HG02763 (cell line): ENCODE measurements at regions not wholly inside any gene's neighbourhood (a gene's known extent, or its start where the extent isn't known, plus 50 kb on each side); places are given as distances from the start of the nearest gene placed in this dataset.
"Not testable (repeated sequence)": the region's sequence is repeated elsewhere in the genome, so short reads cannot be mapped to it uniquely, and the experiment has no call there.

Source experiments
- ATAC-seq: cut with Tn5 transposase; IDR thresholded peaks from one replicate; pipeline ENCODE4 v1.9.1; 2021; ENCODE audit warnings: mild to moderate bottlenecking, moderate library complexity; ENCODE audit not compliant: unreplicated experiment

DNA sequence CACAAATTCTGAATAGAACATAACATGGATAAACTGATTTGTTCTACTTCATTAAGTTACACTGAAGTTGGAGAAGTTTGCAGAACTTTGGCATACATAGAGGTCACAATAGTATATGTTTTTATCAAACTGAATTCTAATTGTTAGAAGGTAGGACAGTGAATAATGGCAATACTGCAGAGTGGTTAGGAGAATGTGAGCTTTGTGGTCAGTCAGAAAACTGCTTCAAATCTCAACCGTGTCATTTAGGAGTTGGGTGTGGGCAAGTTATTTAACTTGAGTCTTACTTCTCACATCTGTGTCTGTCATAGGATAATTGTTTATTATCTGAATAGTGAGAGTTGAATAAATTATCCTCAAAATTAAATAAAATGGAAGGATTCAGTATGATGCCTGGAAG, 374.6 kb upstream of the SYT1 start:
- ATAC-seq: no peak

DNA sequence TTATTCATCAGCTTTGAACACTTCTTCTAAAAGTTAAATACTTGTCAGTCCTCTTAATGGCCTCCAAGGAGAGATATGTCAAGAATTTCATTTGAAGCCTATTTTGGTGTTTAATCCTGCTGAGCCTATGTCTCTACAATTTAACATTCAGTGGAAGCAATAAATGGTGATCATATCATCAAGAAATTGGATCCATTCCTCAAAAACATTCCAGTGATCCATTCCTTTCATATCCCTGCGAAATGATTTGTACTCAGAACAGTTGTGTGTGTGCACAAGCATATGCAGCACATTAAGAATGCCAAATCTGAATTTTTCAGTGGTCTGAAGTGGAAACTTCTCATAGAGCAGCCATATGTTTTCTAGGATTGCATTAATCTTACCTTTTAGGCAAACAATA, 373.7 kb upstream of the SYT1 start:
- ATAC-seq: no peak

DNA sequence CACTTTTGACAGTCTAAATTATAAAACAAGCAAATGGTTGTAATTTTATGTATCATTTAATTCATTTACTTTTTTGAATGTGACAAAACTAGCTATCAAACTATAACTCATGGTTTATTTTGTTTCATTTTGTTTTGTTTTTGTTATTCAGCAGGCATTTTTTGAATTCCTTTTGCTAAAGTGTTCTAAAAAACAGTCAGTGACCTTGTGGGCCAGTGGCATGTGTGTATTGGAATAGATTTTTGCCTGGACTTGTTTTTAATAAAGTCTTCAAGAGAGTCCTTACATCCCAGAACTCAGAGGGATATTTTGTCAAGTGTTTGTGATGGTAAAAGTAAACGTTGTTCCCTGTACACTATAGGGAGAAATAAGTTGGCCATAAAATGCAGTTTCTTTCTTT, 369.7 kb upstream of the SYT1 start:
- ATAC-seq: no peak

DNA sequence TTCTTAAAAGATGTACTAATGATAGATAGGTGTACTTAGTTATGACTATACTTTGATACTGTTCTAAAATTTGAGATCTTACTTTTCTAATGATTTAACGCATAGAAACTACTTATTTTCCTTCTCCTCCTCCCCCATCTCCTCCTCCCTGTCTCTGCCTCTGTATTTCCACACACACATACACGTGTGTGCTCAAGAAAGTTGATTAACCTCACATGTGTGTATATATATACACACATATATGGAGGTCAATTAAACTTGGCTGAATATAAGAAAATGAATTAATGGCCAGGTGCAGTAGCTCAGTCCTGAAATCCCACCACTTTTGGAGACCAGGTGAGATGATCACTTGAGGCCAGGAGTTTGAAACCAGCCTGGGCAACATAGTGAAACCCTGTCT, 362.7 kb upstream of the SYT1 start:
- no peak for ATAC-seq

DNA sequence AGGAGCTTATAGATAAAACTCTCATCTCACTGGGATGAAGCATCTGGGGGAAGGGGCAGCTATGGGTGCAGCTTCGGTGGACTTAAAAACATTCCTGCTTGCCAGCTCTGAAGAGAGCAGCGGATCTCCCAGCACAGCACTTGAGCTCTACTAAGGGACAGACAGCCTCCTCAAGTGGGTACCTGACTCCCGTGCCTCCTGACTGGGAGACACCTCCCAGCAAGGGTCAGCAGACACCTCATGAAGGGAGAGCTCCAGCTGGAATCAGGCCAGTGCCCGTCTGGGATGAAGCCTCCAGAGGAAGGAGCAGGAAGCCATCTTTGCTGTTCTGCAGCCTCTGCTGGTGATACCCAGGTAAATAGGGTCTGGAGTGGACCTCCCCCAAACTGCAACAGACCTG, 345.2 kb upstream of the SYT1 start:
- no peak for ATAC-seq

DNA sequence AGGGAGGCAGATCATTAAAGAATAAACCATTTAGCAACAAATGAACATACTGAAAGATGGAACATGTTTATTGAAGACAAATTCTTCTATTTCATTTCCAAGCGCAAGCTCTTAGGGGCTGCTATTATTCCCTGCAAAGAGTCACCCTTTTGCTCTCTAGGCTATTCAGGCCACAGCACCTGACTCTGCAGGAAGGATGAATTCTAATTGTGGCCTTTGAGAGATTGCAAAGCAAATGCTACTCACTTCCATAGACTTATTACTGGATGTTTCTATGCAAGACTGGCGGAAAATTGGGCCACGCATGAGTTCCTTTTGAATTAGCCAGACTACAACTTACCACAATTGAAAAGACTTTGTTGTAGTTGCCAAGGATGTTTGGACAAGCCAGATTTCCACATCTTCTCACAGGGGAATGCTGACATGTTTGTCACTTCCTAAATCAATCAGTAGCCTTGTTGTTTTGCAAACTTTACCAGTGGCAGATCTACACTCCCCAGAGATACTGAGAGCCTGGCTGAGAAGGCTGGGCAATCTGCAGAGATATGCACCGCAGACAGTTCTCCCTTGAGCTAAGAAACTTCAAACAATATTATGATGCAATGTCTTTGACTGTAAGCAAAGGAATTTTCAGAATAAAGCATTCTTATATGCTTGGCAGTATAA, 334.3 kb upstream of the SYT1 start:
- no peak for ATAC-seq

DNA sequence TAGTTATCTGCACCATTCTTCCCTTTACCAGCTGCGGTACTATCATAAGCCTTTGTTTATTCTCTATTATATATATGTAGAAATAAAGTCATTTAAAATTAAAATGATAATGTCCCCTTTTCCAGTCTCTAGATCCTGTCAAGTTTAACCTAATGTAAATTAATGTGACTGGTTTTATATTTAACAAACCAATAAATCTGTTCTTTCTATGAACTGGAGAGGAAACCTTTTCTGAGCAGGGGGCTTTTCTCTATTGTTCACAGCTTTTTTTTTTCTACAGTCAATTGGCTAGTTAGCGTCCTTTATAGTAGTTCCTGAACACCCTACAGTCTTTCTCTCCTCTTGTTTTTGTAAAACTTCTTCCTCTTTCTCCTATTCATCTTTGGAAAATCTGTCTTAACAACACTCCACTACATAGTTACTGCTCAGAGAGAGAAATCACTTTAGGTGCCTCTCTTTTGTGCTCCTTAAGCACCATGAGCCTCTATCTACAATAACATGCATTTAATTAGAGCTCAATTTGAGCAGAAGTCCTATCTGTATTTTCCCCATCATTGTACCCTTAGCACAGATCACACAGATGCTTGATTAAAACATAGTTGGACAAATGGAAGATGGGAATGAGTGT, 332.6 kb upstream of the SYT1 start:
- no peak for ATAC-seq

DNA sequence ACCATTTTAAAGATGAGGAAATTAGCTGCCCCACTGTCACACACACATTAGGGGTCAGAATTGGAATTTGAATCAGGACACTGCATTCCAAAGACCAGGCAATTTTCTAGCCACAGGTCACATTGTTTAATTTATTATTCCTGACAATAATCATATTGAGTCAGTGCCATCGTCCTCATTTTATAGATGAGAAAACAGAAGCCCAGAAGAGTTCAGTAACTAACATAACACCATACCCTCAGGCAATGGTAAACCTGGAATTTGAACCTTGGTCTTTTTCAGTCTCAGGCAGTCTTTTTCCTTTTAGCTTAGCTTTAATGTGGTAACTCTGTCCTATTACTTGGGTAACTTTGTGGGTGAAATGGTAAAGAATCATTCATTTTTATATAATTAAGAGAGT, 330.3 kb upstream of the SYT1 start:
- no peak for ATAC-seq

DNA sequence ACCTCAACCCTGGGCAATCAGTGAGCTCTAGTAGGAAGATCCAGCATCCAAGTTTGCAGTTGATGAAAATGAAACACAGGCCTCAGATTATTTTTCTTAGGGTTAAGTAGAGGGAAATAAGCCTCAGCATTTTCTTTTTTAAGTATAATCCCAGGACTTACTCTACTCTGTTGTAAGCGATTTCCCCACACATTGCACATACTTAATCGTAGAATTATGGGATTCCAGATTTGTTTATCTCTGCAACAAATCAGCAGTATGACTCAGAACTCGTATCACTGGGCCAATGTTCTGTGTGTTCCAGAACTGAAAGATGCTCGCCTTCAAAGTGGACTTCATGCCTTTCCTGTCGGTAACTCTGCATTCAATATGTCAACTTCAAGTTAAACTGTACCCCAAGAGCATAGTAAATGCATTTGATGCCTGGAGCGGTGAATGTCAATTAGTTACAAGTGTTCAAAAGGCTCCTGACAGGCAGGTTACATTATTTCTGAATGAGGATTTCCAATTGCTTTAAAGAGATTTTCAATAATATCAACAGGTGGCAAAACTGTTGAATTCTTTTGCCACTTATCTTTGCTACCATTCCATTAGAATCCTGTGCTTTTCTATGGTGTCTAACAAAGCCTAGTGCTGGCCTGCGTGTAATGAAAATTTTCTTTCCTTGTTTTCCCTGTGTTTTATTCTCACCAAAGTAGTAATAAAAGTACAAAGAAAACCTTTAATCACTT, 323.8 kb upstream of the SYT1 start:
- ATAC-seq: no peak

DNA sequence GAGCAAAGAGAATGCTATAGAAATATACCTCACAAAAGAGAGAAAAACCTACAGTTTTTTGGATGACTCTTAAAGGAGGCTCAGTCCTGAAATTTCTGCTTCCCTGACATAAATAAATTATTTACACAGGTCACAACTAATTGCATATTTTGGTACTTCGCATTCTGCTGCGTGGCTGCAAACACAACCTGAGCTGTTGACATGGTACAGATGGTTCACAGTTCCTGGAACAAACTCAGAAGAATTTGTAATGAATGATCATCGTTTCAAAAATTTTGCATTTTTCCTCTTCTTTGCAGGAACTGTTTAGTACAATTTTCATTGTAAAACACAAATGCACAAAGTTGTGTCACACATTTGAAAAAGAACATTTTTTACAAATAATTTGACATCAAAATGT, 313.7 kb upstream of the SYT1 start:
- ATAC-seq: no peak

DNA sequence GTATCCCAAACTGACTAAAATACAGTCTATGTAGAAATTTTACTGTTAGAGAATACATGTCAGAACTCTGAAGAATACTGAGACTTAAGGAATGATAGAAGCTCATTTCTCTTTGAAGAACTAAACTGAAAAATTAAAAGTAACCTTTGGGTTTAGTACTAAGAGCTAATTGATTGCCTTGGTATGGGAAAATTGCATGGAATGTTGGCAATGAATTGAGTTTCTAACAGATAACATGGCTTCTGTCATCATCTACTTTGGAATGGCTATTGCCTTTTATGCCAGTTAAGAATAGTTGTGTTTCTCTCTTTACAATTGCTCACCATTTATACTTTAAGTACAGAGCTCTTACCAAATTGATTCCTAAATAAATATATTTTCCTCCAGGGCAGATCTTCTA, 308.8 kb upstream of the SYT1 start:
- ATAC-seq: no peak

DNA sequence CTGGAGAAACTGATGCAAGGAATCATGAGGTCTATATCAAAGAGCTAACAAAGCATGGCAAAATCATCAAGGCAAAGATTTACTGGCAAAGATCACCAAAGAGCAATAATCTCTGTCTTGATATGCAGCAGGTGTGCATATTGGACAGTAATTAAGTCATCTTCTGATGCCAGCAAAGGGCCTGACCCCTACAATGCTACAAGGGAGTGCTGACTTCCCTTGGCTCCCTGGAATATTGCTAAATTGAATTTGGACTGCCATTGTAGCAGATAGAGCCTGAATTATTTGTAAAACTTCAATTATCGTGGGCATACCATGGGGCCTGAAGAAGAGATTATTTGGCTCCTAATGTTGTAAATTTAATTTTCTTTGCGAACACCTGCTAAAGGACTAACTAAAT, 307.9 kb upstream of the SYT1 start:
- ATAC-seq: no peak

DNA sequence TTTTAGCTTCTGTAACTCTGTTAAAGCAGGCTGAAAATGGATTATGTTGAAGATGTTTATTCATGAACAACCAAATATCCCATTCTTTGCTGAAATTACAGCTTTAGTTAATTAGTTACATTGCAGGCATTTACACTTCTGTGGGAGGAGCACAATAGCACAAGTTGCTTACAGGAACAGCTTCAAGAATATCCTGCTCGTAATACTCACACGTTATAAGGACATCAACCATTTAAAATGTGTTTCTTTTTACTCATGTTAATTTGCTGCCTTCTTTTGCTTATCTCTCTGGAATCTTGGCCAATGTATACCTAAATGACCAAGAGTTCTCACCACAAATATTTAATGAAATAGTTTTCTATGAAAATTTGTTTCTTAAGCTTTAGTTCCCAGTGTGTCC, 305.2 kb upstream of the SYT1 start:
- no peak for ATAC-seq

DNA sequence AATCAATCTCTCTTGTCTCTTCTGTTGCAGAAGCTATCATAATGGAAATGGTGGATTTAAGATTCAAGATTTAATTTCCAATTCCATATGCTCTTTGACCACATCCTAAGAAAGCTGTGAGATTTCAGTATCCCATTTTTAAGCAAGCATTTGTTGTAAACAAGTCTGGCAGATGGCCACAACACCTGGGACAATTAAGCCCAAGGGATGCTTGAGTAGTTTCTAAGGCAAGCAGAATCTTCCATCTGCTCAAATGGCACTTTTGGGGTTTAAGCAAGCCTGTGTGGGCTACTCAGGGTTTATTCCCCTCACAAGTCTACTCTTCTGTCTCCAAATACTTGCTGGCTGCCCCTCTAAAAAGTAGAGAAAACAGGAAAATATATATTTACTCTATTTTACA, 304.7 kb upstream of the SYT1 start:
- no peak for ATAC-seq

DNA sequence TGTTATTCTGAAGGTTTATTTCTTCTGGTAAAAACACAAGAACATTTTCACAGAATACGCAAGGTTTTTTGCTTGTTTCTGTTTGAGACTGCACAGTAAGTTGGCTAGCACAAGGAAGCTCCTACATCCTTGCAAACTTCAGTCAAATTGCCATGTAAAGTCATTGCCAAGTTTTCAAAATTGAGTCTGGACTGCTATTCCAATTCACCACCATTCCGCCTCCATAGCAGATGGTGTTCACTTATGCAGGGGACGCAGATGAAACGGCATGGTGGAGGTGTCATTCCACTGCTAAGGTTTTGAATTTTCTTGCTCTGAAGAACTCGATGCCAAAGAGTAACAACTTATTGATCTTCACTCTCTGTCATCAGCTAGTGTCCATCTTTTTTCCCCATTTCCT, 303.9 kb upstream of the SYT1 start:
- ATAC-seq: no peak

DNA sequence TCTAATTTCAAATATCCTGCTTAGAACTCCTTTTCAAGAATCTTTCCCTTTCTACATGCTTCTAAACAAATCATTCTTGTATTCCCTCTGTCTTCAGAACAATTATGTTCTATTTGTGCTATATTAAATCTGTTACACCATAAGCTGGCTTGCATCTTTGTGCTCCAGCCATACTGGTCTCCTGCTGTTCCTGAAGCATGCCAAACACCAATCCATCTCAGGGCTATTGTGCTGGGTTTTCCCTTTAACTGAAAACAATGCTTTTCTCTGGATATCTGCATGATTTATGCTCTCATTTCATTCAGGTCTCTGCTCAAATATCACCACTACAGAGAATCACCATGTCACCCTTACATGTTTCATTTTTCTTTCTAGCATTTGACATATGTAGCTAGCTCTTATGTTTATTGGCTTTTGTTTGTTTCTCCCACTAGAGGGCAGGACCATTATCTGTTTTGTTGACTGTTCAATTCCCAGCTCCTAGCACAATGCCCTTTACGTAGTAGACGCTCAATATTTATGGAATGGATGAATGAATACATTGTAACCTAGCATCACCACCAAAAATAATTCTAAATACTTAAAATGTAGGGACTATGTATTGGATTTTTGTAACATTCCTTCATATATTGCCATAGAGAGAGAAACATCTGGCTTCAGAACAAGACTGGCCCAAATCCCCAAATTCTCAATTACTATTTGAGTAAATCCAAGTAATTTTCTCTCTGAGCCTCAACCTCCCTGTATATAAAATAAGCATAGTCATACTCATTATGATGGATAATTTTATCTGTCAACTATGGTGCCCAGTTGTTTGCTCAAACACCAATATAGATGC, 302.0 kb upstream of the SYT1 start:
- ATAC-seq: no peak

DNA sequence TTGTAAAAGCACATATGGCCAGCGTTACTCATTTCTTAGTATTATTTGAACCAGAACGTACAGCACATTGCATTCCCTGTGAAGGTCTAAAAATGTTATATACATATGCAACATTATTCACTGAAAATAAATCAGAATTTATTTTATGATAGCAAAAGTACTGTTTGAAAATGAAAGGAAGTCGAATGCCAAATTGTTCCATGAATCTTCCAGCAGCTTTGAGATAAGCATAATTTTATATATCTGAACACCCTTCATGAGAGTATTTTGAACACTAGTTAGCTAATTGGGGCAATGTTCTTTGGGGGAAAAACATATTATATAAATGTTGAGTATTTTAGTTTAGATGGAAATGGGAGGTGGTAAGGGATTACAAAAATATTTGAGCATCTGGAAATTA, 300.7 kb upstream of the SYT1 start:
- no peak for ATAC-seq

DNA sequence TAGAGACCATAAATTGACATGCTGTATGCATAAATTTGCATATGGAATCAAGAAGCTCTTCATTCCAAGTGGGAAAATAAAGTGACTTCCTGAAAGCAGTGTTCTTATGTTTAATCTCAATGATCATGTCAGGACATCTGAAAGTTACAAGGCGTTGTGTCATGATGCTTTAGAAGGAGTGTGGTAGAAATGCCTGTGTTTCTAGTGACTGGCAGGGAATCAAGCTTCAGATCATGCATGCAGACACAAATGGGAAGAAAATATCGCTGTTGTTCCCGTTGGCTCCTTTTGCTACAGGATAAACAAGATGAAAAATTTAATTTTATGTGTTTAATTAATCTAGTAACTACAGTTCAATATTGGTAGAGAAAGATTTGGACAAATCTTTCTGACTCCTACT, 298.1 kb upstream of the SYT1 start:
- ATAC-seq: no peak

DNA sequence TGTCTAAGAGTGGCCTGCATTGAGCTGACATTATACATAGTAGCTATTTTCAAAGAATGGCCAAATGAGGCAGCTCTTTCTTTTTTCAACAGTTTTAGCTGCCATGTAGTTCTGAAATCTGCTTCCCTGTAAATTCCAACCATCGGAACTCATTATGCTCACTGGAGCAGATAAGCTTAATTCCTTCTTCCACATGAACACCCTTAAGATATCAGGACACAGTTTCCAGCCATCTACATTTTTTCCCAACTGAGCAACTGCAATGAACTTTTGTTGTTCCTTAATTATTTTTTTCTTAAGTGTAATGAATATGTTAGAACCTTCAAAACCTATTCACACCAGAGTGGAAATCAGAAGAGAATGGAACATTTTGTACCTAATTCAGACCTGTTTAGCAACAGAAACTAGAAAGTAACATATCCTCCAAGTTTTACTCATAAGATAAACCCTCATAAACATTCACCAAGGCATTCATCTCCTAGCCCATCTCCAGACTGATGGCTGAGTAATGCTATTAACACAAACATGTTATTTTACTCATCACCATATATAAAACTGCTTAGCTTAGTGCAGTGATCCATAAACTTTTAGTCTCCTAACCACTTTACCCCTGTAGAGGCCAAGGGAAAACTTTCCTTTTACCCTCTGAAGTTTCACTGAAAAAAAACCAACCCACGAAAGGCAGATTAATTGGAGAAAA, 296.1 kb upstream of the SYT1 start:
- ATAC-seq: no peak

DNA sequence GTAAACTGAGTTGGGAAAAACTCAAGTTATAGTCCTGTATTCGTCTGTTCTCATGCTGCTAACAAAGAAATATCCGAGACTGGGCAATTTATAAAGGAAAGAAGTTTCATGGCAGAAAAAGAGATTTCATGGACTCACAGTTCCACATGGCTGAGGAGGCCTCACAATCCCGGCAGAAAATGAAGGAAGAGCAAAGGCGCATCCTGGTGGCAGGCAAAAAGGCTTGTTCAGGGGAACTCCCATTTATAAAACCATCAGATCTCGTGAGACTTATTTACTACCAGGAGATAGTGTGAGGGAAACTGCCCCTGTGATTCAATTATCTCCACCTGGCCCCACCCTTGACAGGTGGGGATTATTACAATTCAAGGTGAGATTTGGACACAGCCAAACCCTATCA, 292.6 kb upstream of the SYT1 start:
- no peak for ATAC-seq

DNA sequence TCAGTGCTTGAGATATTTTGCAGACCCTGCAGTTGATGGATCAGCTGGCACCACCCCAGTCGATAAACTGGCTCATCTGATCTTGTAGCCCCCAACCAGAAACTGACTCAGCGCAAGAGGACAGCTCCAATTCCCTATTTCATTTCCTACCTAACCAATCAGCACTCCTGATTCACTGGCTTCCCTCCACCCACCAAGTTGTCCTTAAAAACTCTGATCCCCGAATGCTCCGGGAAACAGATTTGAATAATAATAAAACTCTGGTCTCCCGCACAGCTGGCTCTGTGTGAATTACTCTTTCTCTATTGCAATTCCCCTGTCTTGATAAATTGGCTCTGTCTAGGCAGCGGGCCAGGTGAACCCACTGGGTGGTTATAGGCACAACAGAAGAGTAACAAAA, 289.4 kb upstream of the SYT1 start:
- ATAC-seq: not testable (repeated sequence)
